ENCODE measurements at regions not wholly inside any gene's neighbourhood (a gene's known extent, or its start where the extent isn't known, plus 50 kb on each side); places are given as distances from the start of the nearest gene placed in this dataset.
A peak's percentile ranks its signal among the peaks of the same experiment; 100 is the strongest.

DNA sequence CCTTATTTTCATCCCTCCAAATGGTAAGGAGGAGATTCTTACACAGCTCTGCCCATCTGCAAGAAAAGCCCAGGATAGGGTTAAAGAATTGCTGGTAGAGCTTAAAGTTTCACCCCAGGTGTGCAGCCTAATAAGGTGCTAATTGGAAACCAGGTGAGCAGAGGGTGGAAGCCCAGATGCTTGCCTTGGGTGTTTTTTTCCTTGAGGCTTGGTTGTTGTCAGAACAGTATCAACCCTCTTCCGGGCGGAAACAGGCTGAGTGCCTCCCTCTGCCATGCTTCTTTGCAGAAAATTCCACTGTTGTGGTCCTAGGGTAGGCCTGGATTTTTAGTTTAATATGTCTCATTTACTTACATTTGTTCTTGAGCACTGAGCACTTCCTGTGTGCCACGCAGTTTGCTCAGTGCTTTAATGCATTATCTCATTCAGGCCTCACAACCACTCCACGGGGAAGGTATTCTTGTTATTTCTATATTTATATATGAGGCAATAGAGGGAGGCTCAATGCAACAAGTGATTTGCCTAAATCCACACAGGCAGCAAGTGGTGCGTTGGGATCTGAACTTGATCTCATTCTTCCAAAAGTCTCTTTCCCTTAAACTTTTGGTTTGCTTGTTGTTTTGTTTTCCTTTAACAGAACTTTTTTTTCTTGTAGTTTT is 115.0 kb upstream of the LRIG1 start:
- H3K27ac ChIP-seq, result peak overlapping the region; percentile 45 to 60
- H3K4me1 ChIP-seq, result peaks cover 0 to 51% (median 30%) of the 10 kb centered on the region in 4 donors
- no peak for DNase-seq
- H3K27me3 ChIP-seq, result no peaks in the 10 kb centered on the region
- intact Hi-C loops (cut with DNase I; ENCODE audit: low total_unique reads), result no loop called here
- no peak overlapping the region for H3K4me3 ChIP-seq
- no peaks in the 10 kb centered on the region for H3K36me3 ChIP-seq
- TF ChIP-seq, protein P1, sequence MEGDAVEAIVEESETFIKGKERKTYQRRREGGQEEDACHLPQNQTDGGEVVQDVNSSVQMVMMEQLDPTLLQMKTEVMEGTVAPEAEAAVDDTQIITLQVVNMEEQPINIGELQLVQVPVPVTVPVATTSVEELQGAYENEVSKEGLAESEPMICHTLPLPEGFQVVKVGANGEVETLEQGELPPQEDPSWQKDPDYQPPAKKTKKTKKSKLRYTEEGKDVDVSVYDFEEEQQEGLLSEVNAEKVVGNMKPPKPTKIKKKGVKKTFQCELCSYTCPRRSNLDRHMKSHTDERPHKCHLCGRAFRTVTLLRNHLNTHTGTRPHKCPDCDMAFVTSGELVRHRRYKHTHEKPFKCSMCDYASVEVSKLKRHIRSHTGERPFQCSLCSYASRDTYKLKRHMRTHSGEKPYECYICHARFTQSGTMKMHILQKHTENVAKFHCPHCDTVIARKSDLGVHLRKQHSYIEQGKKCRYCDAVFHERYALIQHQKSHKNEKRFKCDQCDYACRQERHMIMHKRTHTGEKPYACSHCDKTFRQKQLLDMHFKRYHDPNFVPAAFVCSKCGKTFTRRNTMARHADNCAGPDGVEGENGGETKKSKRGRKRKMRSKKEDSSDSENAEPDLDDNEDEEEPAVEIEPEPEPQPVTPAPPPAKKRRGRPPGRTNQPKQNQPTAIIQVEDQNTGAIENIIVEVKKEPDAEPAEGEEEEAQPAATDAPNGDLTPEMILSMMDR (IDR thresholded peaks at IDR 0.05), result no peak
- no peaks in the 10 kb centered on the region for H3K9me3 ChIP-seq

DNA sequence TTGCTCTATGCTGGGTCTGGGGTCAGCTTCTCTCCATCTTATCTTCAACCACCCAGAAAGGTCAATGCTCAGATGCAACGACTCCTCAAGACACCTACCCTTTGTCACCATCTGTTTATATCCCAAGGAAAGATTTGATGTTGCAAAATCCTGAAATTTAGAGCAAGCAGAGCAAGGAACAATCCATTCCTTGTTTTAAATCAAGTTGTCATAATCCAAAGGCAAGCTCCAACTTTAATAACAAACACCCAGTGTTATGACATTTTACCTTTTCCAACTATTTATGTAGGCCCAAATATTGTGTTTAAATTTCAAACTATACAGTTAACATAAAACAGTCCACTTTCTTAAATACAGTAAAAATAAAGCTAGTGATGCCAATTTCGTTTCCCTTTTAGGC is 116.5 kb upstream of the LRIG1 start:
- no peak for DNase-seq
- no peak overlapping the region for H3K4me3 ChIP-seq
- no peaks in the 10 kb centered on the region for H3K9me3 ChIP-seq
- H3K36me3 ChIP-seq, result no peaks in the 10 kb centered on the region
- peaks cover 0 to 58% (median 34%) of the 10 kb centered on the region in 4 donors for H3K4me1 ChIP-seq
- intact Hi-C loops (cut with DNase I; ENCODE audit: low total_unique reads), result no loop called here
- H3K27me3 ChIP-seq, result no peaks in the 10 kb centered on the region
- H3K27ac ChIP-seq, result peak overlapping the region; percentile 46 to 60
- TF ChIP-seq, protein P1 (IDR thresholded peaks at IDR 0.05), result no peak

DNA sequence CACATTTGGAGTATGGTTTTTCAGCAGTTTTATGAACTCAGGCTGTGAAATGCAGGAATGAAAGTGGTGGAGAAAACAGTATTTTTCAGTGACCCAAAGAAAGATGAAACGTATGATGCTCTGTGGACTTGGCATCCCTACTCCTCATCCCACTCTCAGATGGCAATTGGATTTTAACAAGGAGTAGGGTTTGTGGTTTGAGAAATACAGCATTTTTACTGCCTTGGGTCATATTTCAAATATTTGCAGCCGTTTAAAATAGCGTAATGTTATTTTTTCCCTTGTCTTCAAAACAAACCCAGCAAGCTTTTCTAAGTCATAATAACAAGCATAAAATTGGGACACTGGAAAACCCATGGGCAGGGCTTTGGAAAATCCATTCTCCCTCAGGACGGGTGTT is 117.2 kb upstream of the LRIG1 start:
- intact Hi-C loops (cut with DNase I; ENCODE audit: low total_unique reads), result no loop called here
- H3K27me3 ChIP-seq, result no peaks in the 10 kb centered on the region
- DNase-seq, result no peak
- no peaks in the 10 kb centered on the region for H3K9me3 ChIP-seq
- TF ChIP-seq, protein P1 (IDR thresholded peaks at IDR 0.05), result no peak
- H3K36me3 ChIP-seq, result no peaks in the 10 kb centered on the region
- peak overlapping the region; percentile 46 to 60 for H3K27ac ChIP-seq
- H3K4me1 ChIP-seq, result peaks cover 0 to 58% (median 34%) of the 10 kb centered on the region in 4 donors
- H3K4me3 ChIP-seq, result no peak overlapping the region

DNA sequence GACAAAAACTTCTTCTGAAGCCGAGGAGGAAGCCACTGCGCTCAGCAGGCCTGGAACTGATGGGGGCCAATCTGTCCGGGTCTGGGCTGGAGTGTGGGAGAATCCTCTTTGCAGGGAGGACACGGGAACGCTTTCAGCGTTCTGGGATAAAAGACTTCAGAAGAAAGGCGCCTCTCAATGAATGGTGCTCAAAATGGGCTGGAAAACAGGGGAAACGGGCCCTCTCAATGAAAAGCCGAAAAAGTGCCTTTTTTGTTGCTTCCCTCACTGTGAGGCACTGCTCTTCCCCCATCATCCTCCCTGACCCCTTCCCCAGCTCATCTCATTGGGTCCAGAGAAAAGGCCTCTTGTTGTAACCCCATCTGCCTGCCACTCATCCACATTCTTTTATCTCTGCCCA is 119.5 kb upstream of the LRIG1 start:
- Histone ChIP-seq H3K36me3 (no peaks in the 10 kb centered on the region), H3K4me3 (no peak overlapping the region), H3K9me3 (no peaks in the 10 kb centered on the region), H3K27ac (peak overlapping the region; percentile 52 to 54), H3K4me1 (peaks cover 0 to 68% (median 42%) of the 10 kb centered on the region in 4 donors), H3K27me3 (no peaks in the 10 kb centered on the region)
- intact Hi-C loops (cut with DNase I; ENCODE audit: low total_unique reads), result no loop called here
- TF ChIP-seq, protein P1 (IDR thresholded peaks at IDR 0.05), result no peak
- no peak for DNase-seq

DNA sequence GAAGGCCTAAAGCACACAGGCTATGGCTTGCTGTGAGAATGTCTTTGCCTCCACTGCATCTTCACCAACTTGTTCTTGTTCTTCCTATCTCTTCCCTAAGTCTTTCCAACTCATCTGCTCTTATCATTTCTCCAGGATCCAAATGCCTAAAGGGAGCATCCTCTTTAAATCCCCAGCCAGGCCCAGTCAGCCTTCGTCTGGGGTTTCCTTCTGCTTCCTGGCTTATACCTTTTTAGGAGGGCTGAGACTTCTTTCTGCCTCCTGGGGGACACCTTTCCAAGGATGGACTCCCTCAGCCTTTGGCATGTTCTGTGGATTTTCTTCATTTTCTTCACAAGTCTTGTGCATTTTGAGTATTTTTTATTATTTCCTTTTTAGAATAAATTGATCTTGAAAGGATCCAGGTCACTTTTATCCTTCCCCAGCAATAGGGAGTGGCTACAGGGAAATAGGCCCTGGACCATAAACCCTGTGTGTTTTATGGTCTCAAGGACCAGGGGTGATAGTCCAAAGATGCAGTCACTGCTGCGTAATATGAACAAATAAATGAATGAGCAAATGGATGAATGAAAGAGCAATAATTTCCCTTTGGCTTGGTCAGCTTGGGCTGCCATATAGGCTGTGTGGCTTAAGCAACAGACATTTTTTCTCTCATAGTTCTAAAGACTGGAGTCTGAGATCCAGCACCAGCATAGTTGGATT is 122.1 kb upstream of the LRIG1 start:
- no peak overlapping the region for H3K27ac ChIP-seq
- H3K4me1 ChIP-seq, result peaks cover 0 to 51% (median 35%) of the 10 kb centered on the region in 4 donors
- no peak for DNase-seq

More for the DNA sequence above, 122.1 kb upstream of the LRIG1 start:
- H3K36me3 ChIP-seq, result no peaks in the 10 kb centered on the region
- H3K27me3 ChIP-seq, result no peaks in the 10 kb centered on the region
- no peaks in the 10 kb centered on the region for H3K9me3 ChIP-seq
- TF ChIP-seq, protein P1 (IDR thresholded peaks at IDR 0.05), result no peak
- H3K4me3 ChIP-seq, result no peak overlapping the region
- intact Hi-C loops (cut with DNase I; ENCODE audit: low total_unique reads), result no loop called here
